H1 (cell line): ENCODE measurements at regions not wholly inside any gene's neighbourhood (a gene's known extent, or its start where the extent isn't known, plus 50 kb on each side); places are given as distances from the start of the nearest gene placed in this dataset.

ENCODE experiments used
- BCL11A ChIP-seq, 2 experiments: IDR thresholded peaks; one replicate each; pipeline ENCODE4 v1.6.1; 2011; ENCODE audit warnings: low read depth in 2 of 2, low read length in 2 of 2, mild to moderate bottlenecking in 2 of 2
- BRCA1 ChIP-seq: IDR thresholded peaks from 2 replicates; pipeline ENCODE4 v1.6.1; 2012; ENCODE audit warnings: low read depth, low read length, improper control_type of control experiment
- GABPA ChIP-seq: IDR thresholded peaks from 2 replicates; pipeline ENCODE4 v1.6.1; 2011; ENCODE audit warnings: mild to moderate bottlenecking, low read length, moderate library complexity, borderline replicate concordance; ENCODE audit not compliant: insufficient read depth
- TF ChIP-seq, protein P1 (sequence below): IDR thresholded peaks from 2 replicates; pipeline ENCODE4 v1.6.1; 2012; ENCODE audit warnings: inconsistent platforms

DNA sequence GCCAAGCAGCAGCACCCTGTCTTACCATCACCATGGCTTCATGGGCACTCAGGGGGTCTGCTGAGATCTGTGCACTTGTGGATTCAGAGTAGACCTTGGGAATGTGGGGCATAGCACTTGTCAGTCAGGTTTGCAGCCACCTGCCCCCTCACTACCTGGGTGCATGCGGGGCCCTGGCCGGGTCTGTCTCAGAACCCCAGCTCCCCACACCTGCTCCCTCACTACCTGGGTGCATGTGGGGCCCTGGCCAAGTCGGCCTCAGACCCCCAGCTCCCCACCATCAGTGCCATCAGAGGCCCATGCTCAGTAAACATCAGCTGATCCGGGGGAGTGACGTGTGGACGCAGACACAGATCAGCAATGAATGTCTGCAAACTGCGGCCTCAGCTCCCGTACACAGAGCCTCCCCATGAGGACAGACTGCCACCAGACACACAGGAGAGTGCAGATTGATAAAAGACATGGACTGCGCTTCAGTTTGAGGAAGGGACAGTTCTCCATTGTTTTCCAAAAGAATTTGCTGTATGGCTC, 205.1 kb downstream of the GLI2 start (continued):
- TF ChIP-seq, protein P1, sequence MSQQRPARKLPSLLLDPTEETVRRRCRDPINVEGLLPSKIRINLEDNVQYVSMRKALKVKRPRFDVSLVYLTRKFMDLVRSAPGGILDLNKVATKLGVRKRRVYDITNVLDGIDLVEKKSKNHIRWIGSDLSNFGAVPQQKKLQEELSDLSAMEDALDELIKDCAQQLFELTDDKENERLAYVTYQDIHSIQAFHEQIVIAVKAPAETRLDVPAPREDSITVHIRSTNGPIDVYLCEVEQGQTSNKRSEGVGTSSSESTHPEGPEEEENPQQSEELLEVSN: no peak
- TF ChIP-seq BCL11A (IDR thresholded peaks at IDR 0.05; ENCODE audit: low read depth in 2 of 2, low read length in 2 of 2): no peak
- no peak for TF ChIP-seq GABPA
- TF ChIP-seq BRCA1: no peak
- TF ChIP-seq, all 59 proteins: peak for 0
